Panc1 (cell line): ENCODE measurements at regions not wholly inside any gene's neighbourhood (a gene's known extent, or its start where the extent isn't known, plus 50 kb on each side); places are given as distances from the start of the nearest gene placed in this dataset.

Experiments used
- CTCF ChIP-seq: fragments of 450-650 bp; IDR thresholded peaks from 2 replicates; pipeline ENCODE4 v1.5.1; 2017; ENCODE audit warnings: mild to moderate bottlenecking
- REST ChIP-seq, 2 experiments: IDR thresholded peaks; 2 replicates each; pipeline ENCODE4 v1.6.1; 2011 to 2012; ENCODE audit warnings: low read depth in 2 of 2, control low read depth in 1 of 2, low read length in 1 of 2, mild to moderate bottlenecking in 1 of 2, moderate library complexity in 1 of 2; ENCODE audit not compliant: insufficient read depth in 1 of 2
- SIN3A ChIP-seq: IDR thresholded peaks from 2 replicates; pipeline ENCODE4 v1.6.1; 2012; ENCODE audit warnings: low read depth, mild to moderate bottlenecking, low read length, moderate library complexity, borderline replicate concordance; ENCODE audit not compliant: insufficient read depth
- TCF7L2 ChIP-seq: IDR thresholded peaks from 2 replicates; pipeline ENCODE4 v1.6.1; 2011; ENCODE audit warnings: mild to moderate bottlenecking, low read depth, low read length, inconsistent platforms

- TF ChIP-seq CTCF (no peak), SIN3A (no peak), REST (IDR thresholded peaks at IDR 0.05; ENCODE audit: insufficient read depth in 1 of 2, low read depth in 2 of 2, low read length in 1 of 2) (no peak), TCF7L2 (no peak)
Observed at GRCh38 chr2:220188031-220188430, 560.6 kb downstream of the SLC4A3 start.
